SK-N-SH treated with all-trans-retinoic acid at 6 μM for 48 hours (cell line): ENCODE measurements at regions not wholly inside any gene's neighbourhood (a gene's known extent, or its start where the extent isn't known, plus 50 kb on each side); places are given as distances from the start of the nearest gene placed in this dataset.

ENCODE experiments used
- BACH2 ChIP-seq: fragments of 250-450 bp; sonication (Bioruptor Pico); IDR thresholded peaks from 2 replicates; pipeline ENCODE4 v1.9.0; 2021; ENCODE audit warnings: mild to moderate bottlenecking, borderline replicate concordance
- SNAI2 ChIP-seq: fragments of 250-450 bp; sonication (Bioruptor Pico); IDR thresholded peaks from 2 replicates; pipeline ENCODE4 v1.5.0; 2020; ENCODE audit warnings: mild to moderate bottlenecking, moderate library complexity

DNA sequence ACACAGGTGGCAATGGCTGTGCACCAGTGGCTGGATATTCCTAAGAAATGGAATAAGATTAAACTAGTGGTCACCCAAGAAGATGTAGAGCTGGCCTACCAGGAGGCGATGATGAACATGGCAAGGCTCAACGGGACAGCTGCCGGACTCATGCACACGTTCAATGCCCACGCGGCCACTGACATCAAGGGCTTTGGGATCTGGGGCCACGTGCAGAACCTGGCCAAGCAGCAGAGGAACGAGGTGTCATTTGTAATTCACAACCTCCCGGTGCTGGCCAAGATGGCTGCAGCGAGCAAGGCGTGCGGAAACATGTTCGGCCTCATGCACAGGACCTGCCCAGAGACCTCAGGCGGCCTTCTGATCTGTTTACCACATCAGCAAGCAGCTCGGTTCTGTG is 190.8 kb downstream of the FTCDNL1 start:
- TF ChIP-seq SNAI2 (CRISPR knock-in tag) (no peak), BACH2 (CRISPR knock-in tag) (no peak)
